HL-60 (cell line): ENCODE measurements at regions not wholly inside any gene's neighbourhood (a gene's known extent, or its start where the extent isn't known, plus 50 kb on each side); places are given as distances from the start of the nearest gene placed in this dataset.

Experiments used
- DNase-seq, 2 experiments: peaks; one replicate each; pipeline ENCODE4 v3.0.0-alpha.2; 2010 to 2020; ENCODE audit warnings: low read depth in 1 of 2, low spot score in 1 of 2
- H3K27ac ChIP-seq: fragments of 250-450 bp; sonication (Bioruptor Pico); replicated peaks from 2 replicates; pipeline ENCODE4 v1.5.1; 2020; ENCODE audit warnings: mild to moderate bottlenecking, moderate library complexity
- H3K27me3 ChIP-seq: fragments of 250-450 bp; sonication (Bioruptor Pico); 2 replicates; pipeline ENCODE4 v1.5.1; 2021; ENCODE audit warnings: mild to moderate bottlenecking, moderate library complexity; ENCODE audit not compliant: insufficient read depth, poor library complexity, severe bottlenecking
- H3K4me3 ChIP-seq: replicated peaks from 2 replicates; pipeline ENCODE4 v1.5.1; 2011; ENCODE audit warnings: mild to moderate bottlenecking, control low read depth, low read length; ENCODE audit not compliant: insufficient read depth
- CTCF ChIP-seq: IDR thresholded peaks from one replicate; pipeline ENCODE4 v1.5.1; 2011; ENCODE audit warnings: low read length, control low read depth, inconsistent platforms; ENCODE audit not compliant: insufficient read depth
- GABPA ChIP-seq: IDR thresholded peaks from 2 replicates; pipeline ENCODE4 v1.6.1; 2012; ENCODE audit warnings: low read depth
- POLR2AphosphoS5 ChIP-seq: IDR thresholded peaks from 2 replicates; pipeline ENCODE4 v1.6.1; 2012; ENCODE audit warnings: low read depth
- REST ChIP-seq: IDR thresholded peaks from 2 replicates; pipeline ENCODE4 v1.6.1; 2012; ENCODE audit warnings: low read depth; ENCODE audit not compliant: insufficient replicate concordance
- SPI1 ChIP-seq: IDR thresholded peaks from 2 replicates; pipeline ENCODE4 v1.6.1; 2012; ENCODE audit warnings: low read depth, mild to moderate bottlenecking, borderline replicate concordance

- Histone ChIP-seq H3K27me3 (no peaks in the 10 kb centered on the region), H3K27ac (no peak overlapping the region), H3K4me3 (no peak overlapping the region)
- TF ChIP-seq REST (no peak), CTCF (no peak), POLR2AphosphoS5 (no peak), GABPA (no peak), SPI1 (no peak)
- no peak for DNase-seq
Observed at GRCh38 chr15:92565351-92566125, 90.0 kb downstream of the FAM174B start.

- H3K27me3 ChIP-seq: peaks cover 6% of the 10 kb centered on the region
- H3K4me3 ChIP-seq: no peak overlapping the region
- TF ChIP-seq POLR2AphosphoS5 (no peak), GABPA (no peak), REST (no peak), CTCF (no peak), SPI1 (no peak)
- no peak for DNase-seq
- no peak overlapping the region for H3K27ac ChIP-seq
Observed at GRCh38 chr15:92561754-92562153, 93.8 kb downstream of the FAM174B start.

DNA sequence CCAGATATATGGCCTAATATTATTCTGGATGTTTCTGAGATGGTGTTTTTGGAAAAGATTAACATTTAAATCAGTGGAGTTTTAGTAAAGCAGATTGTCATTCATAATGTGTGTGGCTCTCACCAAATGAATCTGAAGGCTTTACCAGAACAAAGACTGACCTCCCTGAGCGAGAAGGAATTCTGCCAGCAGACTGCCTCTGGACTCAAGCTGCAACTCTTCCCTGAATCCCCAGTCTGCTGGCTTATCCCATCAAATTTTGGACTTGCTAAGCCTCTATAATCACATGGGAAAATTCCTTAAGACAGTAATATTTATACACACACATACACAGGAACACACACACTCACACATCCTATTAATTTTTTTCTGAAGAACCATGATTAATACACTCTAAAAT lies 102.3 kb downstream of the FAM174B start:
- no peak overlapping the region for H3K27ac ChIP-seq
- no peak for DNase-seq
- H3K27me3 ChIP-seq: peaks cover 6% of the 10 kb centered on the region
- H3K4me3 ChIP-seq: no peak overlapping the region
- TF ChIP-seq GABPA (no peak), POLR2AphosphoS5 (no peak), CTCF (no peak), SPI1 (no peak), REST (no peak)
